NB4 (cell line): ENCODE measurements at regions not wholly inside any gene's neighbourhood (a gene's known extent, or its start where the extent isn't known, plus 50 kb on each side); places are given as distances from the start of the nearest gene placed in this dataset.

Experiments used
- POLR2A ChIP-seq: IDR thresholded peaks from 2 replicates; pipeline ENCODE4 v1.6.1; 2011; ENCODE audit warnings: mild to moderate bottlenecking; ENCODE audit not compliant: insufficient read length; ENCODE audit errors: extremely low read depth
- TF ChIP-seq, protein P1 (sequence below): IDR thresholded peaks from one replicate; pipeline ENCODE4 v1.5.1; 2012; ENCODE audit warnings: low read depth, low read length
- TF ChIP-seq, protein P2 (sequence below): IDR thresholded peaks from 2 replicates; pipeline ENCODE4 v1.6.1; 2011; ENCODE audit warnings: low read depth, low read length

DNA sequence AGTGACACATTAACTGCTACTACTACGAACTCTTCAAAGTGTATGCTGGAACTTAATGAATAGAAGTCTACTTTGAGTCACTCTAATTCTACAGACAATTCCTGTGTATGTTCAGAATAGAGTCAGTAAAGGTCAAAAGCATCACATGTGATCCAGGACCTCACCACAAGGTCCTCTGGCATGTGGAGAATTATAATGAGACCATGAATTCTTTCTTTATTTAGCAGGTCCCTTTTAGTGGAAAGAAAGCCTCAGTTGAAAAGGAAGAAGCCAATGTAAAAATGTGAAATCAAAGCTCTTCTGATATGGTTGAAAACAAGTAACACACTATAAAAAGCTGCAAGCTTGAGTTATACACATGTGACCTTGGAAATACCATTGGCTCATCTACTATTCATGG lies 1612.1 kb upstream of the GOT2 start:
- TF ChIP-seq, protein P1, sequence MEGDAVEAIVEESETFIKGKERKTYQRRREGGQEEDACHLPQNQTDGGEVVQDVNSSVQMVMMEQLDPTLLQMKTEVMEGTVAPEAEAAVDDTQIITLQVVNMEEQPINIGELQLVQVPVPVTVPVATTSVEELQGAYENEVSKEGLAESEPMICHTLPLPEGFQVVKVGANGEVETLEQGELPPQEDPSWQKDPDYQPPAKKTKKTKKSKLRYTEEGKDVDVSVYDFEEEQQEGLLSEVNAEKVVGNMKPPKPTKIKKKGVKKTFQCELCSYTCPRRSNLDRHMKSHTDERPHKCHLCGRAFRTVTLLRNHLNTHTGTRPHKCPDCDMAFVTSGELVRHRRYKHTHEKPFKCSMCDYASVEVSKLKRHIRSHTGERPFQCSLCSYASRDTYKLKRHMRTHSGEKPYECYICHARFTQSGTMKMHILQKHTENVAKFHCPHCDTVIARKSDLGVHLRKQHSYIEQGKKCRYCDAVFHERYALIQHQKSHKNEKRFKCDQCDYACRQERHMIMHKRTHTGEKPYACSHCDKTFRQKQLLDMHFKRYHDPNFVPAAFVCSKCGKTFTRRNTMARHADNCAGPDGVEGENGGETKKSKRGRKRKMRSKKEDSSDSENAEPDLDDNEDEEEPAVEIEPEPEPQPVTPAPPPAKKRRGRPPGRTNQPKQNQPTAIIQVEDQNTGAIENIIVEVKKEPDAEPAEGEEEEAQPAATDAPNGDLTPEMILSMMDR, result no peak
- TF ChIP-seq POLR2A, result no peak
- TF ChIP-seq, protein P2, sequence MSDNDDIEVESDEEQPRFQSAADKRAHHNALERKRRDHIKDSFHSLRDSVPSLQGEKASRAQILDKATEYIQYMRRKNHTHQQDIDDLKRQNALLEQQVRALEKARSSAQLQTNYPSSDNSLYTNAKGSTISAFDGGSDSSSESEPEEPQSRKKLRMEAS, result no peak
